Breast epithelium (tissue), 4 donors: ENCODE measurements at regions not wholly inside any gene's neighbourhood (a gene's known extent, or its start where the extent isn't known, plus 50 kb on each side); places are given as distances from the start of the nearest gene placed in this dataset.
A peak's percentile ranks its signal among the peaks of the same experiment; 100 is the strongest.

Experiments used
- DNase-seq, 2 donors: peaks; one replicate each; pipeline ENCODE4 v3.0.0-alpha.2; 2019; ENCODE audit warnings: low spot score in 2 of 2
- H3K27ac ChIP-seq, 2 donors: fragments of 200-600 bp; sonication (generic) in 1 of 2; one replicate each; pipeline ENCODE4 v1.5.1; 2016 to 2019; ENCODE audit warnings: mild to moderate bottlenecking in 1 of 2
- H3K27me3 ChIP-seq, 2 donors: fragments of 200-600 bp; sonication (generic) in 1 of 2; one replicate each; pipeline versions ENCODE4 v1.5.1 to v1.6.0; 2017 to 2019; ENCODE audit warnings: control low read depth in 1 of 2, mild to moderate bottlenecking in 1 of 2
- H3K36me3 ChIP-seq: fragments of 200-600 bp; one replicate; pipeline ENCODE4 v1.5.1; 2019
- H3K4me1 ChIP-seq, 2 donors: fragments of 200-600 bp; sonication (generic); one replicate each; pipeline ENCODE4 v1.5.1; 2016 to 2019; ENCODE audit warnings: control low read depth in 1 of 2
- H3K4me3 ChIP-seq, 3 donors: fragments of 200-600 bp; sonication (generic); 1 replicate in 2 of 3; 2 replicates in 1 of 3; pipeline ENCODE4 v1.5.1; 2016 to 2019; ENCODE audit warnings: mild to moderate bottlenecking in 3 of 3, moderate library complexity in 2 of 3
- H3K9me3 ChIP-seq, 2 donors: fragments of 200-600 bp; sonication (generic) in 1 of 2; one replicate each; pipeline ENCODE4 v1.5.1; 2016 to 2019; ENCODE audit warnings: control low read depth in 1 of 2
- CTCF ChIP-seq, 3 donors: fragments of 450-650 bp; IDR thresholded peaks; one replicate each; pipeline ENCODE4 v1.5.1; 2016 to 2017; ENCODE audit warnings: antibody characterized with exemption in 3 of 3, mild to moderate bottlenecking in 3 of 3, moderate library complexity in 3 of 3
- POLR2A ChIP-seq: fragments of 450-650 bp; IDR thresholded peaks from one replicate; pipeline ENCODE4 v1.6.1; 2016; ENCODE audit warnings: antibody characterized with exemption, mild to moderate bottlenecking, moderate library complexity
- POLR2AphosphoS5 ChIP-seq, 3 donors: sonication (generic); formaldehyde crosslinking; IDR thresholded peaks; one replicate each; pipeline ENCODE4 v1.6.1; 2017; ENCODE audit warnings: antibody characterized with exemption in 3 of 3
- intact Hi-C: fragments of 100-400 bp; cut with DNase I; formaldehyde crosslinking; loops from one replicate; pipeline ENCODE4 v1.15.1; 2023; ENCODE audit warnings: low total_unique reads

GRCh38 chr4:1463088-1463926 lies 57.1 kb upstream of the NKX1-1 start:
- intact Hi-C loops: no loop called here
- no peaks in the 10 kb centered on the region for H3K36me3 ChIP-seq
- H3K4me1 ChIP-seq: no peaks in the 10 kb centered on the region
- TF ChIP-seq CTCF (IDR thresholded peaks at IDR 0.05) (no peak), POLR2A (no peak), POLR2AphosphoS5 (IDR thresholded peaks at IDR 0.05) (no peak)
- H3K27ac ChIP-seq: no peak overlapping the region
- peaks cover 0 to 75% of the 10 kb centered on the region in 2 donors for H3K27me3 ChIP-seq
- H3K9me3 ChIP-seq: no peaks in the 10 kb centered on the region
- DNase-seq: peak in 1 of 2 donors; percentile 12
- no peak overlapping the region for H3K4me3 ChIP-seq

DNA sequence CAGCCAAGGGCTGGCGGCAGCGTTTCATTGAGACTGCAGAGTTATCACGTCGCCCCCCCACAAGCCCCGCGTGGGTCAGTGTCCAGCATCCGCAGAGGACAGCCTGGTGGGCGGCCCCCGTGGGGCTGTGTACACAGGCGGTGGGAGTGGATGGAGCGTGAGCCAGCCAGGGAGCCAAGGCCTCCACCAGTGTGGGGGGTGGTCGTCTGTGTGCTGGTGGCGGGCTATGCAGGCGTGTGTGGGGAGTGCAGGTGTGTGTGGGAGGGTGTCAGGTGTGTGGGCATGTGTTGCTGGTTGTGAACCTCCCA lies 56.5 kb upstream of the NKX1-1 start:
- Histone ChIP-seq H3K27me3 (peaks cover 0 to 78% of the 10 kb centered on the region in 2 donors), H3K9me3 (no peaks in the 10 kb centered on the region), H3K4me3 (no peak overlapping the region), H3K27ac (no peak overlapping the region), H3K36me3 (no peaks in the 10 kb centered on the region), H3K4me1 (no peaks in the 10 kb centered on the region)
- TF ChIP-seq CTCF (IDR thresholded peaks at IDR 0.05) (no peak), POLR2AphosphoS5 (IDR thresholded peaks at IDR 0.05) (no peak), POLR2A (no peak)
- intact Hi-C loops: no loop called here
- peak in 1 of 2 donors; percentile 22 for DNase-seq

DNA sequence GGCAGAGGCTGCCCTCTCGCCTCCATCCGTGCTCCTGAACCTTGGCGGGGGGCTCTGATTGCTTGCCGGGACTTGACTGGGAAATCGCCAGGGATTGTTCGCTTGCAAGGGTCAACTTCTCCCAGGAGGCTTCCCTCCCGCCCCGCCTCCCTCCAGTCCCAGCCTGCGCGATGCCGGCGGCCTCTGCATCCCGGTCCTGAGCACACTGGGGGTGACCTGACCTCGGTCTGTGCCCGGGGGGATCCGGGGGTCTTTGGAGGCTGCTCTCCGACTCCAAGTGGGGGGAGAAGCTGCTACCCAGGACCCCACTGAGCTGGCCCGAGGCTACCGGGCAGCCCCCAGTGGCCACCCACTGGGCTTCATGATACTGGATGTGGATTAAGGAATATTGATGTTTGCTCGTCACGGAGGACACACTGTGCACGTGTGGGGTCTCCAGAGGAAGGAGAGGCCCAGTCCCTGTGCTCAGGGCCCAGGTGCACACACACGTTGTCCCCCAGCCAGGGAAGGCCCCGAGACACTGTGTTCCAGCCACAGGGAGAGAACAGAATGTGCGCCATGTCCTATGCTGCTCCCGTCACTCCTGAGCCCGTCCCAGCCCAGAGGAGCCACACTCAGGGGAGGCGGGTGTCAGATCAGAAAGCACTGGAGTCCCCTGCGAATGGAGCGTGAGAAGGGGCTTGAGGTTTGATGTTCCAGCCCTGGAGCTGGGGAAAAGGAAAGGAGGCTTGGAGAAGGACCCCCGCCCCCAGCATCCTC lies 55.9 kb upstream of the NKX1-1 start:
- Histone ChIP-seq H3K4me3 (no peak overlapping the region), H3K36me3 (no peaks in the 10 kb centered on the region), H3K27ac (no peak overlapping the region), H3K9me3 (no peaks in the 10 kb centered on the region), H3K4me1 (no peaks in the 10 kb centered on the region), H3K27me3 (peaks cover 0 to 78% of the 10 kb centered on the region in 2 donors)
- intact Hi-C loops: no loop called here
- peak in 1 of 2 donors; percentile 47 for DNase-seq
- no peak for TF ChIP-seq POLR2AphosphoS5 (IDR thresholded peaks at IDR 0.05)
- no peak for TF ChIP-seq POLR2A
- no peak for TF ChIP-seq CTCF (IDR thresholded peaks at IDR 0.05)

- Histone ChIP-seq H3K36me3 (no peaks in the 10 kb centered on the region), H3K4me3 (no peak overlapping the region), H3K27me3 (peaks cover 0 to 73% of the 10 kb centered on the region in 2 donors), H3K27ac (no peak overlapping the region), H3K4me1 (no peaks in the 10 kb centered on the region), H3K9me3 (no peaks in the 10 kb centered on the region)
- intact Hi-C loops: no loop called here
- DNase-seq: peak in 1 of 2 donors; percentile 38
- TF ChIP-seq CTCF (IDR thresholded peaks at IDR 0.05): no peak
- TF ChIP-seq POLR2AphosphoS5 (IDR thresholded peaks at IDR 0.05): no peak
These were observed 55.0 kb upstream of the NKX1-1 start for GRCh38 chr4:1460967-1461868.
